Left cardiac atrium (tissue), 4 donors: ENCODE measurements at regions not wholly inside any gene's neighbourhood (a gene's known extent, or its start where the extent isn't known, plus 50 kb on each side); places are given as distances from the start of the nearest gene placed in this dataset.
"Not testable (repeated sequence)": the region's sequence is repeated elsewhere in the genome, so short reads cannot be mapped to it uniquely, and the experiment has no call there.

ENCODE experiments used
- ATAC-seq, 2 donors: fragments of 200-7000 bp; cut with Tn5 transposase; one replicate each; pipeline ENCODE4 v1.9.1; 2020; ENCODE audit warnings: mild to moderate bottlenecking in 2 of 2, moderate library complexity in 2 of 2
- DNase-seq: peaks from one replicate; pipeline ENCODE4 v3.0.0-alpha.2; 2020
- intact Hi-C, 2 donors: fragments of 100-400 bp; cut with DNase I; formaldehyde crosslinking; loops; one replicate each; pipeline versions ENCODE4 v1.14.1 to v1.15.1; 2022 to 2023
- donor health status: DM: no; HTN: yes; CAD: no.
- donor health status: DM: no; HTN: yes; CAD: no; lungs with severe emphysema.
- donor health status: DM: yes; HTN: yes; CAD: no.
- donor health status: Dilated cardiomyopathy.

- ATAC-seq, DNase-seq, intact Hi-C loops: not testable (repeated sequence)
Measured at GRCh38 chr5:102154791-102155605, 141.1 kb downstream of the SLCO4C1 start.

GRCh38 chr5:102154291-102154690, 141.8 kb downstream of the SLCO4C1 start:
- ATAC-seq (no peak), DNase-seq (no peak)
- intact Hi-C loops, result no loop called here

GRCh38 chr5:102153003-102153759, 142.9 kb downstream of the SLCO4C1 start:
- intact Hi-C loops, result no loop called here
- no peak for ATAC-seq
- no peak for DNase-seq

GRCh38 chr5:102139029-102139428, 157.1 kb downstream of the SLCO4C1 start:
- ATAC-seq, result no peak
- intact Hi-C loops, result no loop called here

GRCh38 chr5:102138243-102138653, 157.8 kb downstream of the SLCO4C1 start:
- intact Hi-C loops, result no loop called here
- ATAC-seq (no peak), DNase-seq (no peak)

More at GRCh38 chr5:102139029-102139428, 157.1 kb downstream of the SLCO4C1 start:
- no peak for DNase-seq

GRCh38 chr5:102130890-102131289, 165.2 kb downstream of the SLCO4C1 start:
- intact Hi-C loops, result no loop called here
- DNase-seq (no peak), ATAC-seq (no peak)

- intact Hi-C loops, result no loop called here
- DNase-seq, result no peak
- no peak for ATAC-seq
Measured at GRCh38 chr5:102130386-102130785, 165.7 kb downstream of the SLCO4C1 start.

- no peak for DNase-seq
- no peak for ATAC-seq
- intact Hi-C loops, result no loop called here
Measured at GRCh38 chr5:102119252-102119651, 176.8 kb downstream of the SLCO4C1 start.

- intact Hi-C loops, result no loop called here
Measured at GRCh38 chr5:102115736-102116135, 180.3 kb downstream of the SLCO4C1 start.

GRCh38 chr5:102114525-102115069, 181.5 kb downstream of the SLCO4C1 start:
- no peak for DNase-seq
- no peak for ATAC-seq
- intact Hi-C loops, result no loop called here

More at GRCh38 chr5:102115736-102116135, 180.3 kb downstream of the SLCO4C1 start:
- ATAC-seq (no peak), DNase-seq (no peak)

GRCh38 chr5:102107865-102108264, 188.2 kb downstream of the SLCO4C1 start:
- DNase-seq, result no peak
- intact Hi-C loops, result no loop called here
- ATAC-seq, result no peak

GRCh38 chr5:102106599-102106998, 189.5 kb downstream of the SLCO4C1 start:
- DNase-seq, result no peak
- ATAC-seq, result no peak
- intact Hi-C loops, result no loop called here

GRCh38 chr5:102099766-102100331, 196.2 kb downstream of the SLCO4C1 start:
- intact Hi-C loops, result no loop called here
- no peak for ATAC-seq

GRCh38 chr5:102099083-102099482, 197.0 kb downstream of the SLCO4C1 start:
- intact Hi-C loops, ATAC-seq: not testable (repeated sequence)

More at GRCh38 chr5:102099766-102100331, 196.2 kb downstream of the SLCO4C1 start:
- DNase-seq, result no peak

GRCh38 chr5:102098606-102099005, 197.5 kb downstream of the SLCO4C1 start:
- ATAC-seq, DNase-seq, intact Hi-C loops: not testable (repeated sequence)

More at GRCh38 chr5:102099083-102099482, 197.0 kb downstream of the SLCO4C1 start:
- DNase-seq, result not testable (repeated sequence)

- DNase-seq, result no peak
- ATAC-seq, result no peak
- intact Hi-C loops, result no loop called here
Measured at GRCh38 chr5:102090770-102091169, 205.3 kb downstream of the SLCO4C1 start.

GRCh38 chr5:102089883-102090282, 206.2 kb downstream of the SLCO4C1 start:
- DNase-seq (no peak), ATAC-seq (no peak)
- intact Hi-C loops, result no loop called here

GRCh38 chr5:102087906-102088305, 208.2 kb downstream of the SLCO4C1 start:
- DNase-seq, result no peak
- ATAC-seq, result no peak
- intact Hi-C loops, result no loop called here

- intact Hi-C loops, result no loop called here
- ATAC-seq, result no peak
Measured at GRCh38 chr5:102080288-102080687, 215.8 kb downstream of the SLCO4C1 start.

GRCh38 chr5:102077920-102078319, 218.2 kb downstream of the SLCO4C1 start:
- DNase-seq, result no peak

More at GRCh38 chr5:102080288-102080687, 215.8 kb downstream of the SLCO4C1 start:
- DNase-seq, result no peak

More at GRCh38 chr5:102077920-102078319, 218.2 kb downstream of the SLCO4C1 start:
- no peak for ATAC-seq
- intact Hi-C loops, result no loop called here
